Tibial nerve (tissue), 4 donors: ENCODE measurements at regions not wholly inside any gene's neighbourhood (a gene's known extent, or its start where the extent isn't known, plus 50 kb on each side); places are given as distances from the start of the nearest gene placed in this dataset.

Experiments
- DNase-seq, 2 donors: peaks; one replicate each; pipeline ENCODE4 v3.0.0-alpha.2; 2019; ENCODE audit warnings: low spot score in 2 of 2
- H3K27ac ChIP-seq, 4 donors: fragments of 200-600 bp; sonication (generic) in 3 of 4; one replicate each; pipeline ENCODE4 v1.5.1; 2017 to 2019; ENCODE audit warnings: mild to moderate bottlenecking in 1 of 4
- H3K27me3 ChIP-seq, 2 donors: fragments of 200-600 bp; sonication (generic) in 1 of 2; one replicate each; pipeline versions ENCODE4 v1.5.1 to v1.6.0; 2017 to 2019
- H3K36me3 ChIP-seq, 3 donors: fragments of 200-600 bp; sonication (generic); one replicate each; pipeline ENCODE4 v1.5.1; 2018 to 2019
- H3K4me1 ChIP-seq, 4 donors: fragments of 200-600 bp; sonication (generic) in 3 of 4; one replicate each; pipeline ENCODE4 v1.5.1; 2017 to 2019
- H3K4me3 ChIP-seq, 4 donors: fragments of 200-600 bp; sonication (generic) in 3 of 4; one replicate each; pipeline ENCODE4 v1.5.1; 2017 to 2019; ENCODE audit warnings: mild to moderate bottlenecking in 1 of 4, moderate library complexity in 1 of 4
- H3K9me3 ChIP-seq, 4 donors: fragments of 200-600 bp; sonication (generic) in 3 of 4; one replicate each; pipeline ENCODE4 v1.5.1; 2017 to 2019
- CTCF ChIP-seq, 5 experiments: fragments of 200-600 bp in 3 of 5; fragments of 450-650 bp in 2 of 5; sonication (generic) in 3 of 5; IDR thresholded peaks; one replicate each; pipeline ENCODE4 v1.5.1; 2016 to 2019; ENCODE audit warnings: antibody characterized with exemption in 5 of 5, mild to moderate bottlenecking in 3 of 5, moderate library complexity in 2 of 5
- EP300 ChIP-seq, 2 donors: sonication (generic); formaldehyde crosslinking; IDR thresholded peaks; one replicate each; pipeline ENCODE4 v1.6.1; 2017; ENCODE audit warnings: antibody characterized with exemption in 2 of 2, mild to moderate bottlenecking in 1 of 2
- POLR2A ChIP-seq, 2 donors: fragments of 450-650 bp; IDR thresholded peaks; one replicate each; pipeline ENCODE4 v1.6.1; 2017; ENCODE audit warnings: antibody characterized with exemption in 2 of 2, mild to moderate bottlenecking in 2 of 2, moderate library complexity in 2 of 2
- WGBS, 2 donors: methylation state at CpG; one replicate each; pipeline ENCODE4 v1.1.5; 2018; 5-methylcytosine and 5-hydroxymethylcytosine counted together

- TF ChIP-seq CTCF (IDR thresholded peaks at IDR 0.05) (no peak), POLR2A (IDR thresholded peaks at IDR 0.05) (no peak), EP300 (IDR thresholded peaks at IDR 0.05) (no peak)
- Histone ChIP-seq H3K27me3 (no peaks in the 10 kb centered on the region), H3K36me3 (no peaks in the 10 kb centered on the region), H3K4me3 (no peak overlapping the region), H3K4me1 (no peaks in the 10 kb centered on the region), H3K9me3 (peaks cover 0 to 18% (median 4%) of the 10 kb centered on the region in 4 donors), H3K27ac (no peak overlapping the region)
- DNase-seq = no peak
These were observed 314.8 kb downstream of the RBM43 start for GRCh38 chr2:150946831-150947230.

- WGBS, 2 donors = 89 to 92% methylated on average over 1 of the region's 1 CpG
These were observed 317.3 kb downstream of the RBM43 start for GRCh38 chr2:150944315-150944714.

GRCh38 chr2:150939087-150939486, 322.6 kb downstream of the RBM43 start:
- Histone ChIP-seq H3K27me3 (no peaks in the 10 kb centered on the region), H3K4me1 (no peaks in the 10 kb centered on the region), H3K4me3 (no peak overlapping the region), H3K36me3 (no peaks in the 10 kb centered on the region), H3K9me3 (no peaks in the 10 kb centered on the region), H3K27ac (no peak overlapping the region)
- no peak for DNase-seq
- TF ChIP-seq POLR2A (IDR thresholded peaks at IDR 0.05) = no peak
- TF ChIP-seq CTCF (IDR thresholded peaks at IDR 0.05) = no peak
- TF ChIP-seq EP300 (IDR thresholded peaks at IDR 0.05) = no peak
- WGBS, 2 donors = 86 to 89% methylated on average over 3 of the region's 3 CpGs

More at GRCh38 chr2:150944315-150944714, 317.3 kb downstream of the RBM43 start:
- Histone ChIP-seq H3K27ac (no peak overlapping the region), H3K4me1 (no peaks in the 10 kb centered on the region), H3K4me3 (no peak overlapping the region), H3K27me3 (no peaks in the 10 kb centered on the region), H3K9me3 (peaks cover 0 to 6% (median 0%) of the 10 kb centered on the region in 4 donors), H3K36me3 (no peaks in the 10 kb centered on the region)
- TF ChIP-seq EP300 (IDR thresholded peaks at IDR 0.05) (no peak), POLR2A (IDR thresholded peaks at IDR 0.05) (no peak), CTCF (IDR thresholded peaks at IDR 0.05) (no peak)
- DNase-seq = no peak

- no peaks in the 10 kb centered on the region for H3K4me1 ChIP-seq
- H3K27me3 ChIP-seq = no peaks in the 10 kb centered on the region
- TF ChIP-seq CTCF (IDR thresholded peaks at IDR 0.05) (no peak), EP300 (IDR thresholded peaks at IDR 0.05) (no peak), POLR2A (IDR thresholded peaks at IDR 0.05) (no peak)
- H3K27ac ChIP-seq = no peak overlapping the region
- no peaks in the 10 kb centered on the region for H3K9me3 ChIP-seq
- 68 to 73% methylated on average over 4 of the region's 4 CpGs for WGBS, 2 donors
- H3K4me3 ChIP-seq = no peak overlapping the region
- DNase-seq = no peak
- no peaks in the 10 kb centered on the region for H3K36me3 ChIP-seq
These were observed 323.1 kb downstream of the RBM43 start for GRCh38 chr2:150938527-150938926.

GRCh38 chr2:150937030-150937429, 324.6 kb downstream of the RBM43 start:
- 79 to 86% methylated on average over 1 of the region's 1 CpG for WGBS, 2 donors
- no peak overlapping the region for H3K4me3 ChIP-seq
- no peaks in the 10 kb centered on the region for H3K9me3 ChIP-seq
- H3K27ac ChIP-seq = no peak overlapping the region
- no peaks in the 10 kb centered on the region for H3K36me3 ChIP-seq
- DNase-seq = no peak
- no peak for TF ChIP-seq CTCF (IDR thresholded peaks at IDR 0.05)
- no peak for TF ChIP-seq POLR2A (IDR thresholded peaks at IDR 0.05)
- TF ChIP-seq EP300 (IDR thresholded peaks at IDR 0.05) = no peak
- H3K4me1 ChIP-seq = no peaks in the 10 kb centered on the region
- H3K27me3 ChIP-seq = no peaks in the 10 kb centered on the region
